NCI-H226 (cell line): ENCODE measurements at regions not wholly inside any gene's neighbourhood (a gene's known extent, or its start where the extent isn't known, plus 50 kb on each side); places are given as distances from the start of the nearest gene placed in this dataset.

Experiments used
- DNase-seq: peaks from one replicate; pipeline ENCODE4 v3.0.0-alpha.2; 2015

DNA sequence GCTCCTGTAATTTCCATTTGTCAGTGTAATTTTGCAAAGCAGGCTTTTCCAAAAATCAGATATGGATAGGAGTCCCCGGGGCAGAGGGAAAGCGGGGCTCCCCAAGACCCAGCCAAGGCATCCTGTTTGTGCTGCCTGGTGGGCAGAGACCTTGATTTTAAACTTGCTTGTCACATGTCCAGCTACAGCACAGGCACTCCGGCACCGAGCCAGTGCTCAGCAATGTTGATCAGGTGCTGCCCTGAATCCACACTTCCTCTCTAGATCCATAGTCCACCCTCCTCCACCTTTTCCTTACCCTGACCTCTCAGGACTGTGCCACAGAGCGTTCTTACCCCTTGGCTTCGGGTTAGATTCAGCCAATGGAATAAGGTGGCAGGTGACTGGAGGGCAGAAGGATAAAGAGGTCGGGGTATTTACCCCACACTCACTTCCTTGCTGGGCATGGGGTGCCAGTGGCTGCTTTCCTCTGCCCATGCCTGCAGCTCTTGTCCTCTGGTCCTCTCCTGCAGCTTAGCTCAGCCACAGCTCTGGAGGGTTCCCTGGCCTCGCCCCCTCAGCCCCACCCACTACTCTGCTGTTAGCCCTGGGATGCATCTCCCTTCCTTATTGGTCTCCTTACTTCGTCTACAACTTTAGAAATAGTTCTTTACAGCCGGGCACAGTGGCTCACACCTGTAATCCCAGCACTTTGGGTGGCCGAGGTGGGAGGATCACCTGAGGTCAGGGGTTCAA, 80.1 kb downstream of the IRF2BPL start:
- DNase-seq = no peak

- no peak for DNase-seq
These were observed 80.7 kb downstream of the IRF2BPL start for GRCh38 chr14:76947838-76948184.

GRCh38 chr14:76947078-76947837, 81.2 kb downstream of the IRF2BPL start:
- DNase-seq = peak; percentile 63

GRCh38 chr14:76946753-76947077, 81.8 kb downstream of the IRF2BPL start:
- DNase-seq = no peak

GRCh38 chr14:76943072-76943471, 85.4 kb downstream of the IRF2BPL start:
- no peak for DNase-seq

- no peak for DNase-seq
These were observed 86.3 kb downstream of the IRF2BPL start for GRCh38 chr14:76941946-76942805.

DNA sequence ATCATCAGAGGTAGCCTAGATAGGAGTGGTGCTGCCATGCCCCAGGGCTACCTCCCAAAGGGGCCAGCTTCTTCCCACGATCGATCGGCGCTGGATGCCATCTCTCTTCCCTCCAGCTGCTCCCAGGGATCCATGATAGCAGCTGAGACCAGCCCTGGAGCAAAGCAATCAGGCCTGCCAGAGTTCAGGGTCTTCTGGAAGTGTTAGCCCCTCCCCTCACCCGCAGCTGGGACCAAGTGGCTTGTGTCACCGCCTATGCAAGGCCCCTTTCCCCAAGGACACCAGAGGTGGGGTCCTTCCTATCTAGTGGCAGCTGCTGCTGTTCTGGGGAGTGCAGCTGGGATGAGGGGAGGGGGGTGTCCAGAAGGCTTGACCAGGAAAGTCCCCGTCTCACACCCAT, 87.0 kb downstream of the IRF2BPL start:
- no peak for DNase-seq

GRCh38 chr14:76940021-76940760, 88.3 kb downstream of the IRF2BPL start:
- no peak for DNase-seq

GRCh38 chr14:76939015-76939742, 89.3 kb downstream of the IRF2BPL start:
- DNase-seq = no peak

- no peak for DNase-seq
These were observed 90.4 kb downstream of the IRF2BPL start for GRCh38 chr14:76938092-76938500.

DNA sequence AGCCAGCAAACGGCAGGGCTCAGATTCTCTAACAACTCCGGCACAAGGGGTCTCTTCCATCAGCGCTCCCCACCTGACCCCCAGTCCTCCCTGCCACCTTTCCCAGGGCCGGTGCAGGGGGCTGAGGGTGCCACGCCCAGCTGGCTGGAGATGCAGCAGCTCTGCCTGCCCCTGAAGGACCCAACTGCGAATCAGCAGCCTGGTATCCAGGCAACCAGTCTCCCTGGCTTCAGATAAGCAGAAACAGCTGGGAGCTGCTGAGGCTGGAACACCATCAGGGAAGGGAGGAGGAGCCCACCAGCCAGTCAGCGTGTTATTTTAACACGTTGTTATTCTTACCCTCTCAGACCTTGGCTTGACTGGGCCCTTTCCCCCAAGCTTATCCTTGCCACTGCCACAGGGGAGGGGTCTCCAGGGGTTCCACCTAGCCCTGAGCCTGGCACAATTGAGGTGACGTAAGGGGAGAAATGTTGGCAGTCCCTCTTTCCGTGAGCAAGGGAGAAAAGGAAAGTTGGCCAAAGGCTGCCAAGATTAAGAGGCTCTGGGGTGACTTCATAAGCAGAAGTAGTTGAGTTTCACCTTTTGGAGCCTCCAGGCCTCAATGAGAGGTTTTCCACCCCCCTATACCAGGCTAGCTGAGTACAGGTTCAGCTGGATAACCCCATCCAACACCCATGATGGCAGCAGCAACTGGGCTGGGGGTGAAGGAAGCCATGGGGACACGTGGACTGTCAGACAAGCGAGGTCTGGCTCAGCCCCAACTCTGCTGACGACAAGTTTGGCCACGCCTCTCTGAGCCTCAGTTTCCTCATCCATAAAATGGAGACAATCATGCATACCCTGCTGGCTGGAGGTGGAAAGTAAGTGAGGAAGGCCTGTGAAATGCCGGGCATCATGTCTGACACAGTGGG, 91.1 kb downstream of the IRF2BPL start:
- DNase-seq = peak; percentile 80

GRCh38 chr14:76936483-76936882, 92.0 kb downstream of the IRF2BPL start:
- DNase-seq = no peak

DNA sequence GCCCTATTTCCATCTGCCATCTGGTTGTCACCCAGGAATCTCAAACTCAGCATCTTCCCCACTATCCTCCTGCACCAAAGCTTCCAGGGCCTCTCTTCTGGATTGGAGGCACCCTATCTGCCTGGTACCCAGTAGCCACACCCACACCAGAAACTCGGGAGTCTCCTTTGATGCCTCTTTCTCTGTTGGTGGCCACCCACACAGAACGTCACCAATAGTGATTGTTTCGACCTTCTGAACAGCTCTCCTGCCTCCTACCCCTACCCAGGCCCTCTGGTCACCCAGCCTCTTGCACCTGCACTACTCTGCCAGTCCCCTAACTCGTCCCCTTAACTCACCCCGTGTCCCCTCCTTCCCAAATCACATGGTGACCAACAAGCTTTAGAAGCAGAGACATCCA, 95.0 kb downstream of the IRF2BPL start:
- no peak for DNase-seq

GRCh38 chr14:76931631-76932402, 96.7 kb downstream of the IRF2BPL start:
- DNase-seq = no peak

GRCh38 chr14:76930549-76930948, 98.0 kb downstream of the IRF2BPL start:
- DNase-seq = no peak

DNA sequence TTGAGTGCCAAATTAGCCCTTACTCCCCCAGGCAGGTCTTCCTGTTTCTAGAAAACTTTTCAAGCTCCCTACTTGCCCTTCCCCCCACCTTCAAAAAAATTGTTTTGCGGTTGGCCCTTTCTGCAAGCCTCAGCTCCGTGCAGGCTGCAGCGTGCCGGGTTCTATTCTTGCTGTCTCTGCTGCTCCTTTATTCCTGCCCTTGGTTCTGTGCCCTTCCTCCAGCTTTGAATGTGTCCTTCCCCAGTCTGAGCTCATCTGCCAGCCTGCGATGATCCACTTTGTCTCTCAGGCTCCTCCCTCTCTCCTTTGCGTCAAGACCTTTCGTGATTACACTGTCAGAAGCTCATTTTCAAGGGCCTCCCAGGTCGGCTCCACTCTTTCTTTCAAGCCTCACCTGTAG, 98.6 kb downstream of the IRF2BPL start:
- no peak for DNase-seq

DNA sequence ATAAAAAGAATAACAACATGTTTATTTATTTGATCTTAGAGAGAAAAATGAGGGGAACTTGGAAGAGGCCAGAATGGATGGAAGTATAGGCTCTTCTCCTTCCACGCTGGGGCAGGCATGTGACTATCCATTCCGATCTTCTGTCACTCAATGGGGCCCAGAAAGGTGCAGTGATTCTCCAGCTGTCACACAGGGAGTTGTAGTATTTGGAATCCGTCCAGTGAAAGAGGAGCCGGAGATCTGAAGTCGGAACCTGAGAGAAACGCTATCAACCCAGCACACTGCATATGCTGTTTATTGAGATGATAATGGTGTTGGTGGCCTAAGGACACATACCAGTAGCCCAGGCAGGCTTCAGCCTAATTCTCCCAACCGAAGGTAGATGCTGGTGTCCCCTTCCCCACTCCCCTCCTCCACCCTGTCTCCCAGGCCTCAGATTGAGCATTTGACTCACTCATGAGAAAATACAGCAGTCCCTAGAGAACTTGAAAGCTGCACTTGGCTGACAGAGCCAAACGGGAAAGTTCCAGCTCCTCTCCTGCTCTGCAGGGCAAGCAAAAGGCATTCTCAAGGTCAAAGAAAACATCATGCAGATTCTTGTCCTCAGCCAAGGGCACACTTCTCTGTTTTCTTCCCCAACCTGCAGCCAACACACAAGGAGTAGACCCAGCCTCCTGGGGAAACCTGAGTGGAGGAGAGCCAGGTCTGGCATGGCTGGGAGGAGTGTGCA, 100.4 kb downstream of the IRF2BPL start:
- DNase-seq = no peak

DNA sequence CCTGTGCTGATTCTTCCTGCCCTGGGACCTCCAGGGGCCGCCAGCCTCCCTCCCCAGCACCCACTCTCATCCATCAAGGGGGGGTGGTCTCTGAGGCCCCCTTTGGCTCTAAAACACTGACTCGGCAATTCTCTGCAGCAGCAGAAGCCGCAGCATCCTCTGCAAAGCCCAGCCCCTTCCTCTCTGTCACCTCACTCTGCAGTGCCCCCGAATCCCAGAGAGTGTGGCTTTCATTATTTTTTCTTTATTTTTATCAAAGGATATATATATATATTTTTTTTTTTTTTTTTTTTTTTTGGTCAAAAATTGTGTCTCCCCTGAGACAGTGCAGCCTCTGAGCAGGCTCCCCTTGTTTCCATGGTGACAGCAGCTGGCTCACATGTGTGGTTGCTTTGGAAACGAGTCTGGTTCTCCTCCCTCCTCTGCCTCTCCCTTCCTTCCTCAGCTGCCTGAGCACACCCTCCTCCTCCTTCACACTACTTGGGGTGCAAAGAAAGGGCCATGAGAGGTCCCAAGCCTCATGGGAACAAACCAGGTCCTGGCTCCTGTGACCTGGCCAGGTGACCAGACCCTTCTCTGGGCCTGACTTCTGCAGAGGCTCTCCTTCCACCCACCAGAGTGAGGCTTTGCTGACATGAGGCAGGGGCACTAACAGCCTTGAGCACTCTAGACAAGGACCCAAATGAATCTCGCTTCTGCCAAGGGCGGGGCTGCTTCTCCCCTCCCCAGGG, 100.5 kb downstream of the LRRC74A start:
- peak; percentile 28 for DNase-seq

GRCh38 chr14:76925097-76925441, 98.9 kb downstream of the LRRC74A start:
- no peak for DNase-seq
